Stomach (tissue), 8 donors: ENCODE measurements at regions not wholly inside any gene's neighbourhood (a gene's known extent, or its start where the extent isn't known, plus 50 kb on each side); places are given as distances from the start of the nearest gene placed in this dataset.

Experiments used
- DNase-seq, 2 donors: peaks; one replicate each; pipeline versions ENCODE4 v3.0.0 to v3.0.0-alpha.2; 2013 to 2019
- H3K27ac ChIP-seq, 5 donors: fragments of 200-600 bp in 4 of 5; sonication (generic) in 4 of 5; one replicate each; pipeline ENCODE4 v1.5.1; 2013 to 2019; ENCODE audit warnings: mild to moderate bottlenecking in 1 of 5, moderate library complexity in 1 of 5
- H3K27me3 ChIP-seq, 3 donors: fragments of 200-600 bp; sonication (generic); one replicate each; pipeline ENCODE4 v1.5.1; 2017 to 2019; ENCODE audit warnings: mixed run types in 1 of 3
- H3K36me3 ChIP-seq, 4 donors: fragments of 200-600 bp; sonication (generic); 1 replicate in 3 of 4; 2 replicates in 1 of 4; pipeline ENCODE4 v1.5.1; 2016 to 2019
- H3K4me1 ChIP-seq, 4 donors: fragments of 200-600 bp; sonication (generic); one replicate each; pipeline ENCODE4 v1.5.1; 2016 to 2019
- H3K4me3 ChIP-seq, 4 donors: fragments of 200-600 bp; sonication (generic) in 3 of 4; one replicate each; pipeline ENCODE4 v1.5.1; 2016 to 2019; ENCODE audit warnings: mild to moderate bottlenecking in 1 of 4
- H3K9me3 ChIP-seq, 4 donors: fragments of 200-600 bp; sonication (generic); one replicate each; pipeline ENCODE4 v1.5.1; 2016 to 2019
- EP300 ChIP-seq: sonication (generic); formaldehyde crosslinking; IDR thresholded peaks from one replicate; pipeline ENCODE4 v1.6.1; 2017; ENCODE audit warnings: antibody characterized with exemption
- POLR2A ChIP-seq, 4 donors: fragments of 450-650 bp; IDR thresholded peaks; one replicate each; pipeline ENCODE4 v1.6.1; 2016; ENCODE audit warnings: antibody characterized with exemption in 4 of 4, control low read depth in 2 of 4, mild to moderate bottlenecking in 1 of 4, moderate library complexity in 1 of 4
- POLR2AphosphoS5 ChIP-seq, 3 donors: sonication (generic); formaldehyde crosslinking; IDR thresholded peaks; one replicate each; pipeline ENCODE4 v1.6.1; 2016; ENCODE audit warnings: antibody characterized with exemption in 3 of 3
- WGBS, 5 donors: extraction: QIAGEN DNeasy Blood & Tissue Kit in 3 of 5; methylation state at CpG; one replicate each; pipeline versions ENCODE4 v1.1.5 to v1.1.7; 2013 to 2018; 5-methylcytosine and 5-hydroxymethylcytosine counted together
- intact Hi-C: fragments of 100-400 bp; cut with DNase I; formaldehyde crosslinking; loops from one replicate; pipeline ENCODE4 v1.15.1; 2023; ENCODE audit warnings: low total_unique reads
- TF ChIP-seq, protein P1 (sequence below), 7 experiments: fragments of 450-650 bp in 4 of 7; fragments of 200-600 bp in 3 of 7; sonication (generic) in 3 of 7; IDR thresholded peaks; one replicate each; pipeline ENCODE4 v1.5.1; 2016 to 2019; ENCODE audit warnings: antibody characterized with exemption in 7 of 7, control low read depth in 2 of 7, mild to moderate bottlenecking in 1 of 7
- donor health status: healthy with polysubstance abuse.
- donor health status: Bipolar disorder and iron deficiency.
- donor health status: healthy.

- Histone ChIP-seq H3K9me3 (no peaks in the 10 kb centered on the region), H3K27ac (no peak overlapping the region), H3K27me3 (no peaks in the 10 kb centered on the region), H3K36me3 (no peaks in the 10 kb centered on the region), H3K4me1 (no peaks in the 10 kb centered on the region), H3K4me3 (no peak overlapping the region)
- no peak for DNase-seq
- TF ChIP-seq POLR2A (IDR thresholded peaks at IDR 0.05) = no peak
- no peak for TF ChIP-seq POLR2AphosphoS5 (IDR thresholded peaks at IDR 0.05)
- TF ChIP-seq EP300 = no peak
- TF ChIP-seq, protein P1, sequence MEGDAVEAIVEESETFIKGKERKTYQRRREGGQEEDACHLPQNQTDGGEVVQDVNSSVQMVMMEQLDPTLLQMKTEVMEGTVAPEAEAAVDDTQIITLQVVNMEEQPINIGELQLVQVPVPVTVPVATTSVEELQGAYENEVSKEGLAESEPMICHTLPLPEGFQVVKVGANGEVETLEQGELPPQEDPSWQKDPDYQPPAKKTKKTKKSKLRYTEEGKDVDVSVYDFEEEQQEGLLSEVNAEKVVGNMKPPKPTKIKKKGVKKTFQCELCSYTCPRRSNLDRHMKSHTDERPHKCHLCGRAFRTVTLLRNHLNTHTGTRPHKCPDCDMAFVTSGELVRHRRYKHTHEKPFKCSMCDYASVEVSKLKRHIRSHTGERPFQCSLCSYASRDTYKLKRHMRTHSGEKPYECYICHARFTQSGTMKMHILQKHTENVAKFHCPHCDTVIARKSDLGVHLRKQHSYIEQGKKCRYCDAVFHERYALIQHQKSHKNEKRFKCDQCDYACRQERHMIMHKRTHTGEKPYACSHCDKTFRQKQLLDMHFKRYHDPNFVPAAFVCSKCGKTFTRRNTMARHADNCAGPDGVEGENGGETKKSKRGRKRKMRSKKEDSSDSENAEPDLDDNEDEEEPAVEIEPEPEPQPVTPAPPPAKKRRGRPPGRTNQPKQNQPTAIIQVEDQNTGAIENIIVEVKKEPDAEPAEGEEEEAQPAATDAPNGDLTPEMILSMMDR (IDR thresholded peaks at IDR 0.05) = no peak
- 61 to 85% (median 78%) methylated on average over 5 to 7 of the region's 7 CpGs for WGBS, 5 donors
- intact Hi-C loops = no loop called here
These were observed 375.0 kb upstream of the HS6ST1 start for GRCh38 chr2:128693743-128694029.

DNA sequence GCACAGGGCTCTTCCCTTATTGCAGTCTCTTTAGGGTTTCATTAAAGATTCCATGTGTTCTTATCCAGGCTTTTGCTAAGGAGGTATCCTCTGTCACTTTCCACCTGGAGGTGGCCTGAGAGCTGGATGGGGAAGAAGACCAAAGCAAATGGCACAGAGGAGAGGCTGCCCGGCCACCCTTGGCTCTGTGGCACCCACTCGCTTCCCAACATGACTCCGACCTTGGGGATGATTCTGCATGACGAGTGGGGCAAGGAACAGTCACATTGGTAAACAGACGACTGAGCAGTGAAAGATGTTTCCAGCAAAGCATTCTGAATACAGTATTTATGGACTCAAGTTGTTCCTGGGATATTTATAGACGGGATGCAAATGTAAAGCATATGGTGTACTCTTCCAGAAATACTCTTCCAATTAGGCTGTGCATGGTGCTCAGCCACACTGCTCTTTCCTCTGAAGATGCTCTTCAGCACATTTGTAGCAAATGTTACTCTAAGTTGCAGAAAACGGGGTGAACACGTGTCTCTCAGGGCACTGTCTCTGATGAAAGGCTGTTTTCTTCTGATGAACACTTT, 377.1 kb upstream of the HS6ST1 start:
- H3K4me1 ChIP-seq = no peaks in the 10 kb centered on the region
- DNase-seq = no peak
- H3K4me3 ChIP-seq = no peak overlapping the region
- WGBS, 5 donors = 72 to 82% (median 81%) methylated on average over 8 of the region's 8 CpGs
- no peaks in the 10 kb centered on the region for H3K36me3 ChIP-seq
- TF ChIP-seq, protein P1 (IDR thresholded peaks at IDR 0.05) = no peak
- TF ChIP-seq POLR2AphosphoS5 (IDR thresholded peaks at IDR 0.05) (no peak), POLR2A (IDR thresholded peaks at IDR 0.05) (no peak), EP300 (no peak)
- no peaks in the 10 kb centered on the region for H3K27me3 ChIP-seq
- no peaks in the 10 kb centered on the region for H3K9me3 ChIP-seq
- no peak overlapping the region for H3K27ac ChIP-seq
- intact Hi-C loops = no loop called here

- WGBS, 5 donors = 46 to 73% (median 68%) methylated on average over 6 of the region's 6 CpGs
- DNase-seq = no peak
- TF ChIP-seq POLR2A (IDR thresholded peaks at IDR 0.05) = no peak
- no peak for TF ChIP-seq EP300
- no peak for TF ChIP-seq POLR2AphosphoS5 (IDR thresholded peaks at IDR 0.05)
- TF ChIP-seq, protein P1 (IDR thresholded peaks at IDR 0.05) = no peak
- no peaks in the 10 kb centered on the region for H3K27me3 ChIP-seq
- H3K4me1 ChIP-seq = no peaks in the 10 kb centered on the region
- no peak overlapping the region for H3K4me3 ChIP-seq
- no peak overlapping the region for H3K27ac ChIP-seq
- H3K36me3 ChIP-seq = no peaks in the 10 kb centered on the region
- H3K9me3 ChIP-seq = no peaks in the 10 kb centered on the region
- intact Hi-C loops = no loop called here
These were observed 377.8 kb upstream of the HS6ST1 start for GRCh38 chr2:128696421-128696820.

DNA sequence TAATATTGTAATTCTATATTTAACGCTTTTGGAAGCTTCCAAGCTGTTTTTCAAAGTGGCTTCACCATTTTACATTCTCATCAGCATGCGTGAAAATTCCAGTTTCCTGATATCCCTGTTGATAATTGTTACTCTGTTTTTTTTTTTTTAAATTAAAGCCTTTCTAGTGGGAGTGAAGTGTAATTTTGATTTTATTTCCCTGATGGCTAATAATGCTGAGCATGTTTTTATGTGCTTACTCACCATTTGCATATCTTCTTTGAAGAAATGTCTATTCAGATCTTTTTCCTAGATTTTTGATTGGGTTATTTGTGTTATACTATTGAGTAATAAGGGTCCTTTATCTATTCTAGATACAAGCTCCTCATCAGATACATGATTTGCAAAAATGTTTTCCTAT, 382.8 kb upstream of the HS6ST1 start:
- H3K27ac ChIP-seq = no peak overlapping the region
- WGBS, 5 donors = 86 to 93% (median 90%) methylated on average over 2 of the region's 2 CpGs
- H3K9me3 ChIP-seq = peaks cover 0 to 6% (median 3%) of the 10 kb centered on the region in 4 donors
- intact Hi-C loops = no loop called here
- no peaks in the 10 kb centered on the region for H3K4me1 ChIP-seq
- no peaks in the 10 kb centered on the region for H3K36me3 ChIP-seq
- DNase-seq = no peak
- no peaks in the 10 kb centered on the region for H3K27me3 ChIP-seq
- TF ChIP-seq EP300 = no peak
- no peak for TF ChIP-seq POLR2AphosphoS5 (IDR thresholded peaks at IDR 0.05)
- TF ChIP-seq, protein P1 (IDR thresholded peaks at IDR 0.05) = no peak
- no peak for TF ChIP-seq POLR2A (IDR thresholded peaks at IDR 0.05)
- no peak overlapping the region for H3K4me3 ChIP-seq
